SKM-1 treated with dmso at 0.1 percent for 144 hours (cell line): ENCODE measurements at regions not wholly inside any gene's neighbourhood (a gene's known extent, or its start where the extent isn't known, plus 50 kb on each side); places are given as distances from the start of the nearest gene placed in this dataset.
"Not testable (repeated sequence)": the region's sequence is repeated elsewhere in the genome, so short reads cannot be mapped to it uniquely, and the experiment has no call there.

Experiments
- DNase-seq: peaks from one replicate; lab custom pipeline; 2025; ENCODE audit not compliant: unreplicated experiment; lab: John Stamatoyannopoulos, UW

- DNase-seq = no peak
Observed at GRCh38 chr5:159496773-159497172, 166.5 kb upstream of the IL12B start.

GRCh38 chr5:159497221-159497620 is 166.9 kb upstream of the IL12B start:
- DNase-seq = no peak

- no peak for DNase-seq
Observed at GRCh38 chr5:159498630-159499029, 168.3 kb upstream of the IL12B start.

GRCh38 chr5:159502116-159502515 is 171.8 kb upstream of the IL12B start:
- DNase-seq = not testable (repeated sequence)

- no peak for DNase-seq
Observed at GRCh38 chr5:159503236-159503635, 172.9 kb upstream of the IL12B start.

GRCh38 chr5:159504106-159504856 is 174.0 kb upstream of the IL12B start:
- no peak for DNase-seq

- DNase-seq = no peak
Observed at GRCh38 chr5:159504857-159505304, 174.6 kb upstream of the IL12B start.

- DNase-seq = no peak
Observed at GRCh38 chr5:159507055-159507454, 176.8 kb upstream of the IL12B start.

- DNase-seq = no peak
Observed at GRCh38 chr5:159507661-159508060, 177.4 kb upstream of the IL12B start.

GRCh38 chr5:159508344-159508743 is 178.1 kb upstream of the IL12B start:
- DNase-seq = no peak

- no peak for DNase-seq
Observed at GRCh38 chr5:159509002-159509660, 178.8 kb upstream of the IL12B start.

- no peak for DNase-seq
Observed at GRCh38 chr5:159510282-159510681, 180.0 kb upstream of the IL12B start.

- DNase-seq = no peak
Observed at GRCh38 chr5:159511570-159511969, 181.3 kb upstream of the IL12B start.

GRCh38 chr5:159512064-159512463 is 181.8 kb upstream of the IL12B start:
- no peak for DNase-seq

GRCh38 chr5:159514229-159514810 is 184.0 kb upstream of the IL12B start:
- no peak for DNase-seq

- DNase-seq = no peak
Observed at GRCh38 chr5:159515197-159515596, 184.9 kb upstream of the IL12B start.

- peak; percentile 66 for DNase-seq
Observed at GRCh38 chr5:159515909-159516415, 185.7 kb upstream of the IL12B start.

- no peak for DNase-seq
Observed at GRCh38 chr5:159518371-159518770, 188.1 kb upstream of the IL12B start.

- no peak for DNase-seq
Observed at GRCh38 chr5:159519365-159519764, 189.1 kb upstream of the IL12B start.

GRCh38 chr5:159522841-159523240 is 192.6 kb upstream of the IL12B start:
- no peak for DNase-seq

GRCh38 chr5:159524279-159524678 is 194.0 kb upstream of the IL12B start:
- DNase-seq = not testable (repeated sequence)

GRCh38 chr5:159525117-159525516 is 194.8 kb upstream of the IL12B start:
- DNase-seq = no peak
